H1 (cell line): ENCODE measurements at regions not wholly inside any gene's neighbourhood (a gene's known extent, or its start where the extent isn't known, plus 50 kb on each side); places are given as distances from the start of the nearest gene placed in this dataset.

ENCODE experiments used
- CTCF ChIA-PET: fragments of 300-600 bp; sonication (Branson Sonifier 250); formaldehyde crosslinking; loops from one replicate; lab custom pipeline; 2021; ENCODE audit not compliant: partially characterized antibody; lab: Charles Lee
- POLR2A ChIA-PET: fragments of 300-600 bp; sonication (Branson Sonifier 250); formaldehyde crosslinking; loops from one replicate; lab custom pipeline; 2021; ENCODE audit warnings: inconsistent platforms; ENCODE audit not compliant: partially characterized antibody; lab: Charles Lee
- DNase-seq, 2 experiments: peaks; one replicate each; pipeline versions ENCODE4 v3.0.0 to v3.0.0-alpha.2; 2010 to 2022; ENCODE audit warnings: low spot score in 2 of 2, low read depth in 1 of 2, mixed read lengths in 1 of 2
- FAIRE-seq: peaks from 2 replicates; lab custom pipeline; 2011; peaks lifted over from hg19 to GRCh38; lab: Jason Lieb, UNC
- H2AFZ ChIP-seq: 2 replicates; pipeline ENCODE4 v1.8.1; 2012; ENCODE audit warnings: low read length, inconsistent platforms
- H2AK5ac ChIP-seq: 2 replicates; pipeline ENCODE4 v1.6.1; 2013; ENCODE audit warnings: low read depth, low read length
- H2BK120ac ChIP-seq: replicated peaks from 2 replicates; pipeline ENCODE3; 2013; ENCODE audit warnings: low read depth, low read length, inconsistent platforms
- H2BK12ac ChIP-seq: 2 replicates; pipeline ENCODE4 v1.6.1; 2013; ENCODE audit warnings: low read depth, low read length
- H2BK15ac ChIP-seq: 2 replicates; pipeline ENCODE4 v1.6.1; 2013; ENCODE audit warnings: low read length
- H2BK20ac ChIP-seq: 2 replicates; pipeline ENCODE4 v1.6.1; 2013; ENCODE audit warnings: low read length
- H2BK5ac ChIP-seq: 2 replicates; pipeline ENCODE4 v1.6.1; 2013; ENCODE audit warnings: low read depth, low read length
- H3K14ac ChIP-seq: 2 replicates; pipeline ENCODE4 v1.6.1; 2013; ENCODE audit warnings: inconsistent platforms; ENCODE audit not compliant: insufficient read length
- H3K18ac ChIP-seq: 2 replicates; pipeline ENCODE4 v1.6.1; 2013; ENCODE audit warnings: low read length; ENCODE audit errors: extremely low read depth
- H3K23ac ChIP-seq: 2 replicates; pipeline ENCODE4 v1.6.1; 2013; ENCODE audit warnings: inconsistent platforms; ENCODE audit not compliant: insufficient read length
- H3K23me2 ChIP-seq: 2 replicates; pipeline ENCODE4 v1.6.1; 2013; ENCODE audit warnings: low read depth, low read length
- H3K27ac ChIP-seq: 2 replicates; pipeline ENCODE4 v1.6.1; 2011; ENCODE audit warnings: low read depth, low read length, inconsistent platforms
- H3K27me3 ChIP-seq, 4 experiments: replicated peaks in 1 of 4; 1 replicate in 1 of 4; 2 replicates in 3 of 4; pipeline versions ENCODE4 v1.6.1 to v1.8.1; 2011 to 2013; ENCODE audit warnings: low read length in 3 of 4, mild to moderate bottlenecking in 3 of 4, inconsistent platforms in 2 of 4, mixed read lengths in 2 of 4, moderate library complexity in 1 of 4; ENCODE audit not compliant: control insufficient read depth in 3 of 4, insufficient read depth in 3 of 4; ENCODE audit errors: extremely low read depth in 1 of 4
- H3K36me3 ChIP-seq, 4 experiments: 2 replicates each; pipeline versions ENCODE4 v1.6.1 to v1.8.1; 2011 to 2013; ENCODE audit warnings: mild to moderate bottlenecking in 4 of 4, low read length in 3 of 4, moderate library complexity in 2 of 4, control low read depth in 1 of 4, inconsistent platforms in 1 of 4; ENCODE audit not compliant: insufficient read depth in 4 of 4, control insufficient read depth in 2 of 4
- H3K4ac ChIP-seq: replicated peaks from 2 replicates; pipeline ENCODE3; 2013; ENCODE audit warnings: low read length, low read depth, mixed read lengths, inconsistent platforms; ENCODE audit not compliant: insufficient read length
- H3K4me1 ChIP-seq, 4 experiments: replicated peaks in 1 of 4; 1 replicate in 1 of 4; 2 replicates in 3 of 4; pipeline versions ENCODE4 v1.6.1 to v1.8.1; 2011 to 2013; ENCODE audit warnings: low read length in 3 of 4, inconsistent platforms in 2 of 4, mixed read lengths in 1 of 4; ENCODE audit not compliant: insufficient read depth in 4 of 4, control insufficient read depth in 3 of 4
- H3K4me2 ChIP-seq, 2 experiments: 2 replicates each; pipeline versions ENCODE4 v1.6.1 to v1.8.1; 2011 to 2013; ENCODE audit warnings: low read depth in 2 of 2, low read length in 2 of 2, control low read depth in 1 of 2, inconsistent platforms in 1 of 2, mild to moderate bottlenecking in 1 of 2; ENCODE audit not compliant: insufficient read depth in 1 of 2
- H3K4me3 ChIP-seq, 4 experiments: fragments of 200-600, 300-600 bp in 1 of 4; sonication (generic), shearing (Covaris generic), sonication (Bioruptor Twin) in 1 of 4; 2 replicates each; pipeline versions ENCODE4 v1.5.1 to v1.8.1; 2011 to 2016; ENCODE audit warnings: low read length in 4 of 4, low read depth in 3 of 4, control low read depth in 2 of 4, inconsistent platforms in 2 of 4, mild to moderate bottlenecking in 2 of 4, mixed read lengths in 1 of 4, moderate library complexity in 1 of 4; ENCODE audit not compliant: insufficient read depth in 2 of 4; ENCODE audit errors: extremely low read depth in 1 of 4
- H3K56ac ChIP-seq: replicated peaks from 2 replicates; pipeline ENCODE3; 2013; ENCODE audit warnings: low read depth, mild to moderate bottlenecking, mixed read lengths, low read length, inconsistent platforms; ENCODE audit not compliant: insufficient read length
- H3K79me1 ChIP-seq: 2 replicates; pipeline ENCODE4 v1.6.1; 2013; ENCODE audit warnings: low read depth, low read length, control low read depth
- H3K79me2 ChIP-seq, 2 experiments: 2 replicates each; pipeline versions ENCODE4 v1.6.1 to v1.8.1; 2012 to 2013; ENCODE audit warnings: low read length in 2 of 2, mild to moderate bottlenecking in 2 of 2, inconsistent platforms in 1 of 2; ENCODE audit not compliant: insufficient read depth in 2 of 2, control insufficient read depth in 1 of 2
- H3K9ac ChIP-seq, 4 experiments: replicated peaks in 1 of 4; 1 replicate in 1 of 4; 2 replicates in 3 of 4; pipeline versions ENCODE4 v1.6.1 to v1.8.1; 2011 to 2013; ENCODE audit warnings: low read depth in 3 of 4, low read length in 3 of 4, control low read depth in 2 of 4, mild to moderate bottlenecking in 2 of 4, moderate library complexity in 2 of 4, inconsistent platforms in 1 of 4; ENCODE audit errors: extremely low read depth in 1 of 4
- H3K9me3 ChIP-seq, 2 experiments: 2 replicates each; pipeline versions ENCODE4 v1.6.1 to v1.8.1; 2012 to 2013; ENCODE audit warnings: mild to moderate bottlenecking in 2 of 2, moderate library complexity in 2 of 2, control low read depth in 1 of 2, inconsistent platforms in 1 of 2, low read depth in 1 of 2, low read length in 1 of 2, mixed read lengths in 1 of 2; ENCODE audit not compliant: insufficient read depth in 2 of 2
- H4K20me1 ChIP-seq, 2 experiments: replicated peaks in 1 of 2; 2 replicates each; pipeline versions ENCODE3 to v1.8.1; 2011 to 2013; ENCODE audit warnings: inconsistent platforms in 2 of 2, low read length in 2 of 2, mild to moderate bottlenecking in 1 of 2; ENCODE audit not compliant: insufficient read depth in 2 of 2, control insufficient read depth in 1 of 2
- H4K5ac ChIP-seq: 2 replicates; pipeline ENCODE4 v1.6.1; 2013; ENCODE audit warnings: low read length, low read depth, mixed read lengths, inconsistent platforms; ENCODE audit not compliant: insufficient read length
- H4K8ac ChIP-seq: 2 replicates; pipeline ENCODE4 v1.8.0; 2013; ENCODE audit warnings: mild to moderate bottlenecking, moderate library complexity, low read length, inconsistent platforms; ENCODE audit not compliant: insufficient read depth; ENCODE audit errors: extremely low read depth
- H4K91ac ChIP-seq: replicated peaks from 2 replicates; pipeline ENCODE3; 2013; ENCODE audit warnings: low read length, mixed read lengths, inconsistent platforms; ENCODE audit not compliant: insufficient read length
- ASH2L ChIP-seq: fragments of 200-600, 300-600 bp; sonication (generic); IDR thresholded peaks from one replicate; pipeline ENCODE4 v1.7.1; 2017; ENCODE audit warnings: low read length
- PHF8 ChIP-seq: fragments of 200-600 bp; sonication (generic); conservative IDR thresholded peaks from 2 replicates; pipeline ENCODE4 v1.7.1; 2012; ENCODE audit warnings: low read depth, mild to moderate bottlenecking, inconsistent platforms, low read length, moderate library complexity
- TEAD4 ChIP-seq: IDR thresholded peaks from 2 replicates; pipeline ENCODE4 v1.6.1; 2012; ENCODE audit warnings: low read depth, low read length, inconsistent platforms, mixed read lengths
- WGBS, 2 experiments: shearing (Covaris generic) in 1 of 2; methylation state at CpG; one replicate each; pipeline versions ENCODE4 v1.1.6 to v1.1.7; 2013 to 2015; ENCODE audit warnings: low lambda C conversion rate in 2 of 2, mixed read lengths in 2 of 2, inconsistent platforms in 1 of 2, low coverage in 1 of 2, missing lambda C conversion rate in 1 of 2; ENCODE audit not compliant: insufficient replicate concordance in 2 of 2, insufficient coverage in 1 of 2, insufficient read length in 1 of 2; ENCODE audit errors: extremely low coverage in 1 of 2, missing lambda C conversion rate in 1 of 2; 5-methylcytosine and 5-hydroxymethylcytosine counted together

DNA sequence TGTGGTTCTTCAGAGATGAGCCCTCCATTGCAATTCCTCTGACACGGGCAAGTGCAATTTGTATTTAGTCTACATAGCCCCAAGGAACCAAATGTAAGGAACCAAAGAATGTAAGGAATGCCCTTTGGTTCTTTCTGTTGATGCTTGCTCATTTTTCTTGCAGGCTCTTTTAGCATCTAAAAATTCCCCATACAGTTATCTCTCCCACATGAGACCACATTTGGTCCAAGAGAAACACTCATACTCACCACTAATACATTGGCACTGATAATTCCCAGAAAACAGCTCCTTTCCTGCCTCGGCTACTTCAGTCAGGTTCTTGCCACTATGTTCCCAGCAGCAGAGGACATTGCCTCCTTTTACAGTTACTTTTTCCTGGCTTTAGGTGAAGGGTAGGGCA, 332.6 kb downstream of the AEBP2 start:
- Histone ChIP-seq H3K9me3 (0 out of 4 replicates have a peak, but pooled peaks cover 0 to 2% of the 10 kb centered on the region in 2 experiments), H3K27ac (no peak overlapping the region), H3K23ac (no peak overlapping the region), H2BK12ac (no peak overlapping the region), H4K5ac (no peak overlapping the region)
- POLR2A ChIA-PET: no interaction called here
- TF ChIP-seq ASH2L (no peak), PHF8 (no peak), TEAD4 (peak; percentile 67; the same call in 1 of the 2 replicates)
- TF ChIP-seq, all 59 proteins: peak for 1
- Histone ChIP-seq H3K9ac (no peak overlapping the region), H2BK20ac (no peak overlapping the region), H3K4ac (no peak overlapping the region), H2AK5ac (no peak overlapping the region), H3K79me1 (no peaks in the 10 kb centered on the region), H2BK5ac (no peak overlapping the region), H4K91ac (no peak overlapping the region), H3K4me1 (no peaks in the 10 kb centered on the region; a peak in 1 of 7 replicates), H3K56ac (no peak overlapping the region), H3K14ac (no peak overlapping the region), H3K27me3 (no peaks in the 10 kb centered on the region), H3K79me2 (no peaks in the 10 kb centered on the region), H2BK15ac (no peak overlapping the region), H3K36me3 (no peaks in the 10 kb centered on the region), H4K20me1 (no peaks in the 10 kb centered on the region), H2BK120ac (no peak overlapping the region), H3K18ac (no peak overlapping the region), H3K23me2 (no peaks in the 10 kb centered on the region; the same call in 1 of the 2 replicates), H3K4me3 (no peak overlapping the region), H4K8ac (no peak overlapping the region), H3K4me2 (no peak overlapping the region), H2AFZ (peak overlapping the region; percentile 54; the same call in 1 of the 2 replicates)
- FAIRE-seq (no peak), DNase-seq (no peak)
- CTCF ChIA-PET: interaction anchor here (1.5 to 4.2 kb wide), 2 partner anchors 9 to 14 kb away, joined by 3 to 14 read pairs; no protein-coding TSS in a partner anchor
- 82% methylated on average over 2 of the region's 2 CpGs; no CpG with 5 or more reads in 1 of the 2 experiments for WGBS, 2 experiments
